Panc1 (cell line): ENCODE measurements at regions not wholly inside any gene's neighbourhood (a gene's known extent, or its start where the extent isn't known, plus 50 kb on each side); places are given as distances from the start of the nearest gene placed in this dataset.

Experiments
- ATAC-seq: fragments of 200-7000 bp; cut with Tn5 transposase; 2 replicates; pipeline ENCODE4 v1.9.1; 2020; ENCODE audit warnings: mild to moderate bottlenecking, moderate library complexity
- BruUV-seq: library from RNA; stranded (reverse); fragments of 400-500 nt; replicated peaks from 2 replicates; lab custom pipeline; 2021; lab: Mats Ljungman, UMichigan
- CTCF ChIA-PET: fragments of 300-600 bp; sonication (Branson Sonifier 250); formaldehyde crosslinking; loops from one replicate; lab custom pipeline; 2022; ENCODE audit warnings: antibody characterized with exemption; lab: Charles Lee
- POLR2A ChIA-PET: fragments of 300-600 bp; sonication (Branson Sonifier 250); formaldehyde crosslinking; loops from one replicate; lab custom pipeline; 2022; ENCODE audit warnings: antibody characterized with exemption; lab: Charles Lee
- DNase-seq: peaks from one replicate; pipeline ENCODE4 v3.0.0-alpha.2; 2010; ENCODE audit warnings: low read depth, low spot score
- H3K27ac ChIP-seq: 2 replicates; pipeline ENCODE4 v1.5.1; 2011; ENCODE audit warnings: mild to moderate bottlenecking, low read length, inconsistent platforms
- H3K27me3 ChIP-seq: fragments of 200-500 bp; sonication (Bioruptor generic); 2 replicates; pipeline ENCODE4 v1.6.0; 2014; ENCODE audit warnings: low read length, inconsistent platforms; ENCODE audit not compliant: control insufficient read depth, insufficient read depth
- H3K36me3 ChIP-seq: fragments of 200-500 bp; sonication (Bioruptor generic); 2 replicates; pipeline ENCODE4 v1.5.1; 2014; ENCODE audit warnings: inconsistent platforms, mild to moderate bottlenecking, low read length, moderate library complexity; ENCODE audit not compliant: control insufficient read depth, insufficient read depth
- H3K4me1 ChIP-seq: 2 replicates; pipeline ENCODE4 v1.5.1; 2011; ENCODE audit warnings: inconsistent platforms, mild to moderate bottlenecking, low read length, moderate library complexity; ENCODE audit not compliant: control insufficient read depth, insufficient read depth
- H3K4me3 ChIP-seq, 2 experiments: 2 replicates each; pipeline ENCODE4 v1.5.1; 2011 to 2012; ENCODE audit warnings: low read depth in 2 of 2, low read length in 2 of 2, mild to moderate bottlenecking in 2 of 2, inconsistent platforms in 1 of 2, moderate library complexity in 1 of 2
- H3K9me3 ChIP-seq: fragments of 200-500 bp; sonication (Bioruptor generic); 2 replicates; pipeline ENCODE4 v1.5.1; 2014; ENCODE audit warnings: low read depth, mild to moderate bottlenecking, inconsistent platforms, low read length, moderate library complexity; ENCODE audit not compliant: control insufficient read depth, insufficient read depth
- POLR2AphosphoS5 ChIP-seq: IDR thresholded peaks from 2 replicates; pipeline ENCODE4 v1.6.1; 2012; ENCODE audit warnings: mild to moderate bottlenecking, low read depth, low read length, moderate library complexity
- SIN3A ChIP-seq: IDR thresholded peaks from 2 replicates; pipeline ENCODE4 v1.6.1; 2012; ENCODE audit warnings: low read depth, mild to moderate bottlenecking, low read length, moderate library complexity, borderline replicate concordance; ENCODE audit not compliant: insufficient read depth
- TCF7L2 ChIP-seq: IDR thresholded peaks from 2 replicates; pipeline ENCODE4 v1.6.1; 2011; ENCODE audit warnings: mild to moderate bottlenecking, low read depth, low read length, inconsistent platforms
- in situ Hi-C: cut with HindIII; loops from 2 replicates; pipeline ENCODE4 v1.10.0; 2016; ENCODE audit warnings: low sequenced_read_pairs, low pct_unique_long_range_greater_than_20kb
- intact Hi-C: fragments of 100-400 bp; cut with micrococcal nuclease; formaldehyde crosslinking; loops from one replicate; pipeline ENCODE4 v1.10.0; 2022; ENCODE audit not compliant: unreplicated experiment
- TF ChIP-seq, protein P1 (sequence below), 2 experiments: IDR thresholded peaks; 2 replicates each; pipeline ENCODE4 v1.6.1; 2011 to 2012; ENCODE audit warnings: low read depth in 2 of 2, control low read depth in 1 of 2, low read length in 1 of 2, mild to moderate bottlenecking in 1 of 2, moderate library complexity in 1 of 2; ENCODE audit not compliant: insufficient read depth in 1 of 2
- TF ChIP-seq, protein P2 (sequence below): fragments of 450-650 bp; IDR thresholded peaks from 2 replicates; pipeline ENCODE4 v1.5.1; 2017; ENCODE audit warnings: mild to moderate bottlenecking

DNA sequence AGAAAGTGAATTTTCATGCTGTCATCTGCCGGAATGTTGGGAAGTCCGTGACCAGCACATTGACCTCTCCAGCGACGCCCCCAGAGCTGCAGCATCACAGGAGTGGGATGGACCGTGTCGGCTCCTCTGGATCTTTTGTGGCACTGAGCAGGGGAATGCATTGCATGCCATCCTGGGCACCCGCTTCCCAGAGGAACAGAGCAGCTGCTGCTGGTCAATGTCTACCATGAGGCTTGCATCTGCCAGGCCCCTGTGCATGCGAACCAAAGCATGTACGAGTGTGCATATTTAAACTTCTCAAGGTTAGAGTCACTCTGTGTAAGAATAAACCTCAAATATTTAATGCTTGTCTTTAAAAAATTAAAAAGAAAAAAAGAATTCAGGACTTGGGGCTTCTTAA, 414.8 kb downstream of the GADD45G start:
- ATAC-seq (no peak), DNase-seq (no peak)
- H3K4me1 ChIP-seq = no peaks in the 10 kb centered on the region
- no peaks in the 10 kb centered on the region for H3K36me3 ChIP-seq
- in situ Hi-C loops = no loop called here
- no peak overlapping the region for H3K4me3 ChIP-seq
- TF ChIP-seq POLR2AphosphoS5 (no peak), TCF7L2 (no peak), SIN3A (no peak)
- TF ChIP-seq, protein P1, sequence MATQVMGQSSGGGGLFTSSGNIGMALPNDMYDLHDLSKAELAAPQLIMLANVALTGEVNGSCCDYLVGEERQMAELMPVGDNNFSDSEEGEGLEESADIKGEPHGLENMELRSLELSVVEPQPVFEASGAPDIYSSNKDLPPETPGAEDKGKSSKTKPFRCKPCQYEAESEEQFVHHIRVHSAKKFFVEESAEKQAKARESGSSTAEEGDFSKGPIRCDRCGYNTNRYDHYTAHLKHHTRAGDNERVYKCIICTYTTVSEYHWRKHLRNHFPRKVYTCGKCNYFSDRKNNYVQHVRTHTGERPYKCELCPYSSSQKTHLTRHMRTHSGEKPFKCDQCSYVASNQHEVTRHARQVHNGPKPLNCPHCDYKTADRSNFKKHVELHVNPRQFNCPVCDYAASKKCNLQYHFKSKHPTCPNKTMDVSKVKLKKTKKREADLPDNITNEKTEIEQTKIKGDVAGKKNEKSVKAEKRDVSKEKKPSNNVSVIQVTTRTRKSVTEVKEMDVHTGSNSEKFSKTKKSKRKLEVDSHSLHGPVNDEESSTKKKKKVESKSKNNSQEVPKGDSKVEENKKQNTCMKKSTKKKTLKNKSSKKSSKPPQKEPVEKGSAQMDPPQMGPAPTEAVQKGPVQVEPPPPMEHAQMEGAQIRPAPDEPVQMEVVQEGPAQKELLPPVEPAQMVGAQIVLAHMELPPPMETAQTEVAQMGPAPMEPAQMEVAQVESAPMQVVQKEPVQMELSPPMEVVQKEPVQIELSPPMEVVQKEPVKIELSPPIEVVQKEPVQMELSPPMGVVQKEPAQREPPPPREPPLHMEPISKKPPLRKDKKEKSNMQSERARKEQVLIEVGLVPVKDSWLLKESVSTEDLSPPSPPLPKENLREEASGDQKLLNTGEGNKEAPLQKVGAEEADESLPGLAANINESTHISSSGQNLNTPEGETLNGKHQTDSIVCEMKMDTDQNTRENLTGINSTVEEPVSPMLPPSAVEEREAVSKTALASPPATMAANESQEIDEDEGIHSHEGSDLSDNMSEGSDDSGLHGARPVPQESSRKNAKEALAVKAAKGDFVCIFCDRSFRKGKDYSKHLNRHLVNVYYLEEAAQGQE (IDR thresholded peaks at IDR 0.05; ENCODE audit: insufficient read depth in 1 of 2, low read depth in 2 of 2, low read length in 1 of 2) = no peak
- TF ChIP-seq, protein P2, sequence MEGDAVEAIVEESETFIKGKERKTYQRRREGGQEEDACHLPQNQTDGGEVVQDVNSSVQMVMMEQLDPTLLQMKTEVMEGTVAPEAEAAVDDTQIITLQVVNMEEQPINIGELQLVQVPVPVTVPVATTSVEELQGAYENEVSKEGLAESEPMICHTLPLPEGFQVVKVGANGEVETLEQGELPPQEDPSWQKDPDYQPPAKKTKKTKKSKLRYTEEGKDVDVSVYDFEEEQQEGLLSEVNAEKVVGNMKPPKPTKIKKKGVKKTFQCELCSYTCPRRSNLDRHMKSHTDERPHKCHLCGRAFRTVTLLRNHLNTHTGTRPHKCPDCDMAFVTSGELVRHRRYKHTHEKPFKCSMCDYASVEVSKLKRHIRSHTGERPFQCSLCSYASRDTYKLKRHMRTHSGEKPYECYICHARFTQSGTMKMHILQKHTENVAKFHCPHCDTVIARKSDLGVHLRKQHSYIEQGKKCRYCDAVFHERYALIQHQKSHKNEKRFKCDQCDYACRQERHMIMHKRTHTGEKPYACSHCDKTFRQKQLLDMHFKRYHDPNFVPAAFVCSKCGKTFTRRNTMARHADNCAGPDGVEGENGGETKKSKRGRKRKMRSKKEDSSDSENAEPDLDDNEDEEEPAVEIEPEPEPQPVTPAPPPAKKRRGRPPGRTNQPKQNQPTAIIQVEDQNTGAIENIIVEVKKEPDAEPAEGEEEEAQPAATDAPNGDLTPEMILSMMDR = no peak
- no peak overlapping the region for H3K27ac ChIP-seq
- no TSS peak for BruUV-seq
- H3K9me3 ChIP-seq = no peaks in the 10 kb centered on the region
- POLR2A ChIA-PET = no interaction called here
- intact Hi-C loops = no loop called here
- H3K27me3 ChIP-seq = no peaks in the 10 kb centered on the region
- CTCF ChIA-PET = no interaction called here

DNA sequence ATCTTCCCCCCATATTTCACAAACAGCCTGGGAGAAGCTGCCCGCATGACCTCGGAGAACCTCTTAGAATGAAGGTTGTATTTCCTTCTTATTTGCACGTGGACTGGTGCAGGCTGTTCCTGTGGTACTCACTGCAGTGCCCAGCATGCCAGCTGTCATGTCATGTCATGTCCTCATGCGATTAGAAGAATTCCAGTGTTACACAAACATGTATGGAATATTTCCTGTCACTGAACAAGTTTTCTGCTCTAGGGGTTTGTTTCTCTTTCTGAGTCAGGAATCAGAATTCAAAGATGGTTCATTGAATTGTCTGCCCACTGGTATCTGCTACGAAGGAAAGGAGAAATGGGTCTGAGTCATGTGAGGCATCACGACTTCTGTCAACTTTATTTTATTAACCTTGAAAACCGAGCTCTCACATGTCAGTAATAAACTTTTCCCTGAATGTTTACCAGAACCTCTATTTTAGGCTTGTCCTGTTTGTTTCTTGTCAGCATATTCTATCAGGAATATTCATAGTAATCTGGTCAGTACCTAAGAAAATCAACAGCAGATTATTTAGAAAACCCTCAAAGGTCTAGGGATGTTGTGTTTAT, 415.6 kb downstream of the GADD45G start:
- CTCF ChIA-PET = no interaction called here
- in situ Hi-C loops = no loop called here
- no peaks in the 10 kb centered on the region for H3K9me3 ChIP-seq
- ATAC-seq = no peak
- no peak overlapping the region for H3K27ac ChIP-seq
- no peak overlapping the region for H3K4me3 ChIP-seq
- intact Hi-C loops = no loop called here
- H3K4me1 ChIP-seq = no peaks in the 10 kb centered on the region
- H3K27me3 ChIP-seq = no peaks in the 10 kb centered on the region
- TF ChIP-seq, protein P2 = no peak
- TF ChIP-seq, protein P1 (IDR thresholded peaks at IDR 0.05; ENCODE audit: insufficient read depth in 1 of 2, low read depth in 2 of 2, low read length in 1 of 2) = no peak
- TF ChIP-seq TCF7L2 (no peak), POLR2AphosphoS5 (no peak), SIN3A (no peak)
- no peak for DNase-seq
- no peaks in the 10 kb centered on the region for H3K36me3 ChIP-seq
- BruUV-seq = no TSS peak
- POLR2A ChIA-PET = no interaction called here
